ENCODE measurements at regions not wholly inside any gene's neighbourhood (a gene's known extent, or its start where the extent isn't known, plus 50 kb on each side); places are given as distances from the start of the nearest gene placed in this dataset.

GRCh38 chr13:40228990-40229389, 437.5 kb downstream of the FOXO1 start:
- peaks cover 14% of the 10 kb centered on the region for H3K4me1 Mint-ChIP-seq (ENCODE audit: low read depth, unreplicated experiment)
- peaks cover 5% of the 10 kb centered on the region for H3K9me3 Mint-ChIP-seq (ENCODE audit: unreplicated experiment)

GRCh38 chr13:40230833-40231266, 435.6 kb downstream of the FOXO1 start:
- Mint-ChIP-seq H3K27ac (ENCODE audit: unreplicated experiment) (no peak overlapping the region), H3K4me1 (ENCODE audit: low read depth, unreplicated experiment) (peaks cover 16% of the 10 kb centered on the region), H3K9me3 (ENCODE audit: unreplicated experiment) (peaks cover 6% of the 10 kb centered on the region)

More at GRCh38 chr13:40228990-40229389, 437.5 kb downstream of the FOXO1 start:
- Mint-ChIP-seq H3K27me3 (ENCODE audit: unreplicated experiment) (peaks cover 3% of the 10 kb centered on the region), H3K36me3 (ENCODE audit: unreplicated experiment) (no peaks in the 10 kb centered on the region), H3K4me3 (ENCODE audit: unreplicated experiment) (no peak overlapping the region), H3K27ac (ENCODE audit: unreplicated experiment) (no peak overlapping the region)
- no peak for DNase-seq
- no peak for TF ChIP-seq CTCF (IDR thresholded peaks at IDR 0.05; ENCODE audit: partially characterized antibody, unreplicated experiment)

GRCh38 chr13:40231311-40231710, 435.1 kb downstream of the FOXO1 start:
- peaks cover 3% of the 10 kb centered on the region for H3K27me3 Mint-ChIP-seq (ENCODE audit: unreplicated experiment)
- no peak for DNase-seq
- peaks cover 16% of the 10 kb centered on the region for H3K4me1 Mint-ChIP-seq (ENCODE audit: low read depth, unreplicated experiment)
- no peak for TF ChIP-seq CTCF (IDR thresholded peaks at IDR 0.05; ENCODE audit: partially characterized antibody, unreplicated experiment)
- H3K27ac Mint-ChIP-seq (ENCODE audit: unreplicated experiment) = no peak overlapping the region
- no peak overlapping the region for H3K4me3 Mint-ChIP-seq (ENCODE audit: unreplicated experiment)
- peaks cover 6% of the 10 kb centered on the region for H3K9me3 Mint-ChIP-seq (ENCODE audit: unreplicated experiment)
- no peaks in the 10 kb centered on the region for H3K36me3 Mint-ChIP-seq (ENCODE audit: unreplicated experiment)

More at GRCh38 chr13:40230833-40231266, 435.6 kb downstream of the FOXO1 start:
- no peaks in the 10 kb centered on the region for H3K36me3 Mint-ChIP-seq (ENCODE audit: unreplicated experiment)
- no peak for DNase-seq
- no peak for TF ChIP-seq CTCF (IDR thresholded peaks at IDR 0.05; ENCODE audit: partially characterized antibody, unreplicated experiment)
- H3K27me3 Mint-ChIP-seq (ENCODE audit: unreplicated experiment) = peaks cover 3% of the 10 kb centered on the region
- no peak overlapping the region for H3K4me3 Mint-ChIP-seq (ENCODE audit: unreplicated experiment)

GRCh38 chr13:40231751-40232150, 434.7 kb downstream of the FOXO1 start:
- peaks cover 6% of the 10 kb centered on the region for H3K9me3 Mint-ChIP-seq (ENCODE audit: unreplicated experiment)
- no peak overlapping the region for H3K4me3 Mint-ChIP-seq (ENCODE audit: unreplicated experiment)
- H3K36me3 Mint-ChIP-seq (ENCODE audit: unreplicated experiment) = no peaks in the 10 kb centered on the region
- H3K27me3 Mint-ChIP-seq (ENCODE audit: unreplicated experiment) = peaks cover 3% of the 10 kb centered on the region
- no peak for TF ChIP-seq CTCF (IDR thresholded peaks at IDR 0.05; ENCODE audit: partially characterized antibody, unreplicated experiment)
- H3K4me1 Mint-ChIP-seq (ENCODE audit: low read depth, unreplicated experiment) = peaks cover 16% of the 10 kb centered on the region
- no peak overlapping the region for H3K27ac Mint-ChIP-seq (ENCODE audit: unreplicated experiment)
- no peak for DNase-seq

- Mint-ChIP-seq H3K4me3 (ENCODE audit: unreplicated experiment) (no peak overlapping the region), H3K4me1 (ENCODE audit: low read depth, unreplicated experiment) (peaks cover 16% of the 10 kb centered on the region), H3K27ac (ENCODE audit: unreplicated experiment) (no peak overlapping the region), H3K27me3 (ENCODE audit: unreplicated experiment) (peaks cover 3% of the 10 kb centered on the region), H3K9me3 (ENCODE audit: unreplicated experiment) (peaks cover 6% of the 10 kb centered on the region), H3K36me3 (ENCODE audit: unreplicated experiment) (no peaks in the 10 kb centered on the region)
- DNase-seq = peak; percentile 31
- no peak for TF ChIP-seq CTCF (IDR thresholded peaks at IDR 0.05; ENCODE audit: partially characterized antibody, unreplicated experiment)
Measured at GRCh38 chr13:40232311-40233040, 434.0 kb downstream of the FOXO1 start.

Measured in glutamatergic neuron (in vitro differentiated cells).